Kidney tubule cell (primary cell): ENCODE measurements at regions not wholly inside any gene's neighbourhood (a gene's known extent, or its start where the extent isn't known, plus 50 kb on each side); places are given as distances from the start of the nearest gene placed in this dataset.
"Not testable (repeated sequence)": the region's sequence is repeated elsewhere in the genome, so short reads cannot be mapped to it uniquely, and the experiment has no call there.

Source experiments
- DNase-seq: peaks from one replicate; pipeline ENCODE4 v3.0.0-alpha.2; 2018; ENCODE audit warnings: low spot score

- DNase-seq: no peak
Observed at GRCh38 chr3:74273555-74274402, 340.7 kb downstream of the CNTN3 start.

DNA sequence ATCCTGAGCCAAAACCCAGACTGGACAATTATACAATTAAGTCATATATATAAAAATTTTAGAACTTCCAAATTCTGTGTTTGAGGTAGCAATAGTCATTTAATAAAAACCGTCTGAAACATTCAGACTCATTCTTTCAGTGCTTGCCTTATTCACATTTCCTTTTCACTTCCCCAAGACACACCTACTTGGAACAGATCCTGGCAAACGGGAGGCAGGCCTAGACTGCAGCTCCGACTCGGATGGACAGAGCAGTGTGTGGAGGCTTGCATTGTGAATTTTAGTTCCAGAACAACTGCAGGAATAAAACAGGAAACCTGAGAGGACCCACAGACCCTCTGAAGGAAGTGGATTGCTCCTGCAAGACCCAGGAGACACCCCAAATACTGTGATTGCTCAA is 341.4 kb downstream of the CNTN3 start:
- peak; percentile 27 for DNase-seq

DNA sequence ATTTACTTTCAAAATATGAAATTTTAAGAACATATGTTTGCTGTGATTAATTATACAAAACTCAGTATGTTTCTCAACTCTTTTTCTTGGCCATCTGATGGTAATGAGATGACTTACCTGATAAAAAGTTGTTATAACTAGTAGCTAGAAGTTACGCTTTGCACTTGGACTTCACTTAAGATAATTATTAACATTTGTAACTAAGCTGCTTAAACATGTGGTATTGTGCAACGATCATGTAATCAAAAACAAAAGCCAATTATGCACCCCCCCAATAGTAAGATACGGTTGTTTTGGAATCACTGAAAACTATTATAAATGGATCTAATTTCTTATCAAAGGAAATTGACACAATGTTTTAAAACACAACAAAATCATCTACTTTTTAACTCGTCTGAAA is 342.9 kb downstream of the CNTN3 start:
- DNase-seq: peak; percentile 22

- DNase-seq: no peak
Observed at GRCh38 chr3:74269689-74270088, 344.8 kb downstream of the CNTN3 start.

DNA sequence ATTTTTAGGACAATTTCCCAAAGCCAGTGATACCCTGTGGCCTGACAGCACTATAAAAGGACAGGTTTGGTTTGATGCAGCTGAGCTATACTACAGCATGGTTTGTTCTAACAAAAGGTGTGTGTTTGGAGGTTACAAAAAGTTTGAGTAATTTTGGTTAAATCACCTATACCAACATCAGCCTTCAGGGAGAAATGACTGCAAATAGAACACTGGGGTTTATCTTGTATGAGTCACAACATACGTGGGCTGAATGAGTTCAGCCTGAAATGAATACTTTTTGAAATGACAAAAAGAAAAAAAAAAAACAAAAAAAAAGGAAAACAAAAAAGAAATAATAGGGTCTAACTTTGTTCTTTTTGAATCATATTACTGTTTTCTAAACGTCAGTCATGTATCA is 345.7 kb downstream of the CNTN3 start:
- DNase-seq: no peak

DNA sequence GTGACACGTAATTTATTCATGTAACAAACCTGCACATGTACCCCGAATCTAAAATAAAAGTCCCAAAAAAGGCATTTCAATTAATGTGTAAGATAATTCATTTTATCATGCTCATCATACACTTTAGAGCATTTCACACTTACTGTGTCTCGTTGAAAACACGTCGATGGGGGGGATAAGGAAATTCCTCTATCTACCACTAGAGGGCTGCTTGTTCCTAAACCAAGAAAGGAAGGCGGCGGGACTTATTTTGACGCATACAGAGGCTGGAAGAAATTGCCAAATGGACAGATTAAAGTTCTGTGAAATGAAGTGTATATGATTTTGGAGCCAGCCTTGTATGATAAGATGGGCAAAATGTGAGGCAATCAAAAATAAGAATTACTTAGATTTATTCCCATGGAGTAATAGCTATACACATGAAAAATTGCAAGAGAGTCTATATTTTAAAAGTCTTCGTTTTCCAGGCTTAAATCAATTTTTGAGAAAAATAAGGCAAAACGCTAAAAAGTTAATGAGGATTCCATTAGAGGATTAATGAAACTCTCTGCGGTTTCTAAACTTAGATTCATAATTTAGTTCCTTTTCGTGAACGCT is 346.8 kb downstream of the CNTN3 start:
- peak; percentile 63 for DNase-seq

- peak; percentile 17 for DNase-seq
Observed at GRCh38 chr3:74267131-74267530, 347.3 kb downstream of the CNTN3 start.

DNA sequence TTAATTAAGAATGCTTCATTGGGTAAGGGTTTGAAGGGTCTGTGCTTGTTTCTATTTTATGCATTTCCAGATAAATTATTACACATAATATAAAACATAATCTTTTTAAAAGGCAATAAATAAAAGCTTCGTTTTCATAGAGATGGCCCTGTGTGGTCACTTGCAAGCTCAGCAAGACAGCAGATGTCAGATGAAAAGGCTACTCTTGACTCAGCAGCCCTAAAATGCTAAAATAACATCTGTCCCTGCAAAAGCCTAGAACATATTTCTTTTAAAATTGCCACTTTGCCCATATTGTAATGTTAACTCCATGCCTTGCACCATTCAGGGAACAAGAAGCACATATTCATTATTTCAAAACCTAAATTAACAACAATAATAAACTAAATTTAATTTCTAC is 349.4 kb downstream of the CNTN3 start:
- no peak for DNase-seq

- DNase-seq: no peak
Observed at GRCh38 chr3:74263031-74263430, 351.4 kb downstream of the CNTN3 start.

DNA sequence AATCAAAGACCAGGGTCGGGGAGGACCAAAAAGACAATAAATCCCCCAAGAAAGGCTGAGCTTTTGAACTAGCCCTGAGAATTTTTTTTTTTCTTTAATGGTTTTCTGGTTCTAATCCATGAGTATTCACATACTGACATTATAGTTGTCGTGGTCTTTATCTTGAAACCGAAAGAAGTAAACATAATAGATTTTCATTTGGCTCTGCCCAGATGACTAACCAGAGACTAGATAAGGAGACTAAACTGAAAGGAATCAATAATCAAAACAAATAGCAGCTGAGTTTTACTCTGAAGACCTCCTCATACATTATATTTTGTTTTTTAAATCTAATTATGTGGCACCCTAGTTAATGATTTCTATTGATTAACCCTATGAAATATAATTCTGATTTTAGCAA is 381.4 kb downstream of the CNTN3 start:
- no peak for DNase-seq

- DNase-seq: no peak
Observed at GRCh38 chr3:74217467-74217866, 397.0 kb downstream of the CNTN3 start.

- DNase-seq: no peak
Observed at GRCh38 chr3:74214286-74214685, 400.2 kb downstream of the CNTN3 start.

DNA sequence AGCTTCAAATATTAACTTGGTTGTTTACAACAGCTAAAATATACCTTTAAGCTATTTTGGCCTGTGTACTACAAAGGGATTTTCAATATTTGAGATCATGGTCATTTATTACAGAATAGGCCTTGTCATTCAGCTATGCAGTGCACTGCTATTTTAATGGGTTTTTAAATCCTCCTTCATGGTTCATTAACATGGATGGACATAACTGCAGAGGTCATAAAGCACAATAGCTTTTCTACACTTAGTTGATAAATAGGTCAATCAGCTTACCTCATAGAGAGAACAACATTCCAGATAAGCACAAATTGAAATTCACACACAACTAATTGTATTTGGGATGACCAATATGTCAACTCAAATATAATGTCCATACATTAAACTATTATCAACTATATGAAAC is 403.7 kb downstream of the CNTN3 start:
- no peak for DNase-seq

DNA sequence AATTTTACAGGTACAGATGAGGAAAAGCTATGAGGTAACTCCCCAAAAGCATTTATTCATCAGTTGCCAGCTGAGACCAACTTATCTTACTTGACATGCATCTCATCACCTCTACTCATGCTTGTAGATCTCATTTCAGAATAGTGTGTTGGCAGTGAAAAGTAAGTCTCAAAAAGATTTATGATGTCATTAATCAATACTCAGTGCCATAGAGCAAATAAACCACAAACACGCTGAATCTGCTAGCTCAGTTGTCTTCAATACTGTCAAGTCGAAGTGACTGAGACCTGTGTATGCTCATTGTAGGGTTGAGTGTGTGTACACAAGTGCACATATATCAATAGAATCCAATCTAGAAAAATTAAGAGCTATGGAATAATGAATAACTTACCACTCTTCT is 413.5 kb downstream of the CNTN3 start:
- DNase-seq: no peak

- not testable (repeated sequence) for DNase-seq
Observed at GRCh38 chr3:74178664-74179063, 435.8 kb downstream of the CNTN3 start.

GRCh38 chr3:74173090-74173489 is 441.4 kb downstream of the CNTN3 start:
- no peak for DNase-seq

DNA sequence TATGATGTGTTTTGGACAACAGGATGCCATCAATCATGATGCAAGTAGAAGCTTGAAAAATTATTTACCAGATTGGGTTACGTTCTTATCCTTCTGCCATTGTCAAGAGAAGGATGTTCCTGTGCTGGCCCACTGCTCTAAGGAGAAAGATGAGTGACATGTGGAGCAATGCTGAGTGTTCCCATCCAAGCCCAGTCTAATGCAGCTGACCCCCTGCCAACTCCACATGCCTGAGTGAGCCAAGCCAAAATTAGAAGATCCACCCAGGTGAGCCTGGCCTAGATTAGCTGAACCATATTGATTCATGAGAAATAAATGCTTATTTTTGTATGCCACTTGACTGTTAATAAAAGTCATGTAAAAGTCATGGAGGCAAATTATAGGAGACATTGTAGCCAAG is 446.5 kb downstream of the CNTN3 start:
- no peak for DNase-seq

DNA sequence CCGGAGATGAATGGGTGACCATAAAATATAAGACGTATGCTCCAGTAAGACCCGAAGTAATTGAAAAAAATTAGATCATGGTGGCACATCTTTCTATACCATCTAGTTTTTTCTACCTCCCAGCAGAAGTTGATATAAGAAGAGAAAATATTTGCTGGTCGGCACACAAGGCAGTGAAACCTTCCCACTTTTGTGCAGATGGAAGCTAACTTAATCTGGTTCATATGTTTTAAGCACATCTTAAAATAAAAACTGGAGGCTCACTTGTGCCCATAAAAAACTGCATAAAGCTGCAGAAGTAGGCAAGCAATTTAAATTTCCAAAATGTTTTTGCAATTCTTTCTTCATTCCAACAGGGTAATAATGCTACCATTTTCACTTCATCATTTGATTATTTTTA is 449.2 kb downstream of the CNTN3 start:
- no peak for DNase-seq

DNA sequence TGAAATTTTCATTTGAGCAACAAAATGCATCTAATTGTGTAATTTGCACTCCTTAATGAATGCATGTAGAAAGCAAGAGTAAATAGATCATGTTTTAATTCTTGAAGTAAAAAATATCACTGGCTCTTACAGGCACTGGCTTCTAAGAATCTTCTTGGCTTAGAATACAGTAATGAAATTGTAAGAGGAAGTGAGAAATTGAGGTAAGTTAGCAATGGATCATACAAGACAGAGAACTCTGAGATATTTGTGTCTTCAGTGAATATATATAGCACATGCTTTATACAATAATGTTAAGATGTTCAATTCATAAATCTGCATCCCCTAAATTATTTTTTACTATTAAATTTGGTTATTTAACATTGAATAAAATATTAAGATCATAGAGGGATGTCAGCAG is 465.0 kb downstream of the CNTN3 start:
- no peak for DNase-seq

GRCh38 chr3:74145277-74145676 is 469.2 kb downstream of the CNTN3 start:
- no peak for DNase-seq

GRCh38 chr3:74139648-74140047 is 474.8 kb downstream of the CNTN3 start:
- DNase-seq: no peak

DNA sequence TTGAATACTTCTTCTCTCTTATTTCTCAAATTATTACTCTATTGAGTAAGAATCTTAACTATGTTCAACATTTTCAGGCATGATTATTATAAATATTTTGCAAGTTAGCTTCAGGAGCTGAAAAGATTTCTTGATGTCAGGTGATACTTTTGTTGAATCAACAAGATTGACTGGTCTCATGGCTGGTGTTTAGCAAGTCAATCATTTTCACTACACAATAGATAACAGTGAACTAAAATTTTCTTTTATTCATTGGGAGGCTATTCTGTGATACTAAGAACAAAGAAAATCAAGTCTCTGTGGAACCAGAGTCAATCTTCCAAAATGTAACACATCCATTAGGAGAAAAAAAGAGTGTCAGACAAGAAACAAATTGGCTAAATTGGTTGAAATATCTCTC is 476.7 kb downstream of the CNTN3 start:
- DNase-seq: no peak

- no peak for DNase-seq
Observed at GRCh38 chr3:74135808-74136207, 478.7 kb downstream of the CNTN3 start.

DNA sequence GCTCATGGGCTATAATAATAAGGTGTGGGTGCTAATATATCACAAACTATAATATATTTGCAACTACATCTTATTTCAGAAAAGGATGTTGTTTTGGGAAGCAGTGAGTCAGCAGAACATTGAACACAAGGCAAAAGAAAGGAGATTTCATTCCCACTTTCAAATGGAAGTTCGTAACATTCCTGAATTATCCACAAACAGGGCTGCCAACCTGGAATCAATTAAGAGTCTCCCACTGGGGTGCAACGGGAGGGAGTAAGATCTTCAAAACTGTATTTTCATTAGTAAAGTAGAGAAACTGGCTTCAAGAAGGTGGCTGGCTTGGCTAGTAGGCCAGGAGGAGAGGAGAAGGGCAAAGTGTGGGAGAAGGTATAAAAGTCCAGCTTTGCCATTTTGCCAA is 479.6 kb downstream of the CNTN3 start:
- no peak for DNase-seq
